K562 (cell line): ENCODE measurements at regions not wholly inside any gene's neighbourhood (a gene's known extent, or its start where the extent isn't known, plus 50 kb on each side); places are given as distances from the start of the nearest gene placed in this dataset.

Source experiments
- ATAC-seq: fragments of 200-7000 bp; cut with Tn5 transposase; 3 replicates; pipeline ENCODE4 v1.9.1; 2020; ENCODE audit warnings: moderate library complexity
- BruUV-seq: library from RNA; stranded (reverse); fragments of 400-500 nt; replicated peaks from 2 replicates; lab custom pipeline; 2021; lab: Mats Ljungman, UMichigan
- CTCF ChIA-PET: fragments of 300-600 bp; formaldehyde crosslinking; extraction: SDS; loops from one replicate; lab custom pipeline; 2021; ENCODE audit warnings: low intra/inter-chr PET ratio; lab: Yijun Ruan, JAX
- POLR2A ChIA-PET: fragments of 300-600, 350-650 bp; sonication (Branson Sonifier 250); formaldehyde crosslinking; extraction: SDS; loops from one replicate; lab custom pipeline; 2021; ENCODE audit warnings: antibody characterized with exemption, inconsistent platforms; lab: Yijun Ruan, JAX
- DNase-seq, 4 experiments: peaks; one replicate each; pipeline versions ENCODE4 v3.0.0 to v3.0.0-alpha.2; 2011 to 2018; ENCODE audit warnings: low spot score in 3 of 4, mixed read lengths in 3 of 4; ENCODE audit errors: extremely low read depth in 1 of 4
- FAIRE-seq: peaks from 2 replicates; lab custom pipeline; 2011; peaks lifted over from hg19 to GRCh38; lab: Jason Lieb, UNC
- H2AFZ ChIP-seq: 2 replicates; pipeline ENCODE4 v1.6.0; 2011; ENCODE audit warnings: low read depth, low read length, control low read depth, inconsistent platforms
- H3K27ac ChIP-seq: fragments of 200-600 bp; 3 replicates; pipeline ENCODE4 v1.8.0; 2011; ENCODE audit warnings: low read depth, mild to moderate bottlenecking, control low read depth, inconsistent platforms, low read length, moderate library complexity, mixed read lengths; ENCODE audit errors: extremely low read depth
- H3K27me3 ChIP-seq, 2 experiments: fragments of 300-600 bp in 1 of 2; 2 replicates in 1 of 2; 3 replicates in 1 of 2; pipeline versions ENCODE4 v1.6.0 to v1.8.0; 2011; ENCODE audit warnings: inconsistent platforms in 2 of 2, low read length in 2 of 2, mild to moderate bottlenecking in 1 of 2, mixed read lengths in 1 of 2, moderate library complexity in 1 of 2; ENCODE audit not compliant: control insufficient read depth in 2 of 2, insufficient read depth in 2 of 2
- H3K36me3 ChIP-seq: fragments of 300-600 bp; 3 replicates; pipeline ENCODE4 v1.8.0; 2011; ENCODE audit warnings: mild to moderate bottlenecking, low read length, inconsistent platforms; ENCODE audit not compliant: control insufficient read depth, insufficient read depth
- H3K4me1 ChIP-seq, 2 experiments: fragments of 200-600 bp in 1 of 2; replicated peaks in 1 of 2; 2 replicates in 1 of 2; 3 replicates in 1 of 2; pipeline versions ENCODE4 v1.5.1 to v1.8.0; 2011; ENCODE audit warnings: inconsistent platforms in 2 of 2, low read length in 2 of 2, mild to moderate bottlenecking in 1 of 2, mixed read lengths in 1 of 2, moderate library complexity in 1 of 2; ENCODE audit not compliant: control insufficient read depth in 2 of 2, insufficient read depth in 2 of 2
- H3K4me2 ChIP-seq: 2 replicates; pipeline ENCODE4 v1.6.1; 2011; ENCODE audit warnings: low read length, control low read depth, inconsistent platforms, mixed read lengths; ENCODE audit not compliant: insufficient read depth
- H3K4me3 ChIP-seq: fragments of 200-600 bp; sonication (generic), shearing (Covaris generic); 2 replicates; pipeline ENCODE4 v1.5.1; 2016; ENCODE audit warnings: control low read depth, inconsistent platforms
- H3K79me2 ChIP-seq: fragments of 200-600 bp; 3 replicates; pipeline ENCODE4 v1.8.0; 2011; ENCODE audit warnings: low read length, inconsistent platforms; ENCODE audit not compliant: control insufficient read depth, insufficient read depth
- H3K9ac ChIP-seq, 2 experiments: 2 replicates each; pipeline versions ENCODE4 v1.6.0 to v1.6.1; 2011; ENCODE audit warnings: low read depth in 2 of 2, low read length in 2 of 2, control low read depth in 1 of 2, inconsistent platforms in 1 of 2, mild to moderate bottlenecking in 1 of 2, mixed read lengths in 1 of 2; ENCODE audit not compliant: insufficient read depth in 1 of 2
- H3K9me1 ChIP-seq: one replicate; pipeline ENCODE4 v1.6.0; 2011; ENCODE audit warnings: inconsistent platforms, mild to moderate bottlenecking, low read length, moderate library complexity; ENCODE audit not compliant: control insufficient read depth, insufficient read depth
- H3K9me3 ChIP-seq: replicated peaks from 2 replicates; pipeline ENCODE4 v1.5.1; 2011; ENCODE audit warnings: low read depth, low read length, inconsistent platforms; ENCODE audit not compliant: control insufficient read depth, insufficient read depth
- H4K20me1 ChIP-seq: replicated peaks from 2 replicates; pipeline ENCODE4 v1.6.1; 2011; ENCODE audit warnings: low read length, inconsistent platforms, mixed read lengths; ENCODE audit not compliant: control insufficient read depth, insufficient read depth
- CEBPB ChIP-seq: fragments of 450-650 bp; IDR thresholded peaks from 2 replicates; pipeline ENCODE4 v1.6.1; 2016; ENCODE audit warnings: missing genetic modification characterization, missing compliant biosample characterization
- EZH2 ChIP-seq: IDR thresholded peaks from 2 replicates; pipeline ENCODE4 v1.6.1; 2012; ENCODE audit warnings: low read depth, mild to moderate bottlenecking, inconsistent platforms, low read length, borderline replicate concordance
- GTF2F1 ChIP-seq: IDR thresholded peaks from 2 replicates; pipeline ENCODE4 v1.6.1; 2011; ENCODE audit warnings: low read depth, low read length, improper control_type of control experiment
- HMGN3 ChIP-seq: IDR thresholded peaks from 2 replicates; pipeline ENCODE4 v1.6.1; 2011; ENCODE audit warnings: borderline replicate concordance, low read depth, mild to moderate bottlenecking, mixed read lengths, low read length; ENCODE audit not compliant: insufficient read length; ENCODE audit errors: extremely low read depth
- LARP7 ChIP-seq: fragments of 450-650 bp; IDR thresholded peaks from 2 replicates; pipeline ENCODE4 v1.6.1; 2016
- MEF2A ChIP-seq: IDR thresholded peaks from 2 replicates; pipeline ENCODE4 v1.6.1; 2011; ENCODE audit warnings: low read depth, mild to moderate bottlenecking, low read length, moderate library complexity; ENCODE audit not compliant: control insufficient read depth
- NONO ChIP-seq, 2 experiments: fragments of 200-400 bp in 1 of 2; fragments of 450-650 bp in 1 of 2; formaldehyde crosslinking in 1 of 2; IDR thresholded peaks; 2 replicates each; pipeline ENCODE4 v1.6.1; 2017; ENCODE audit warnings: low read depth in 2 of 2, mild to moderate bottlenecking in 2 of 2, moderate library complexity in 2 of 2, low read length in 1 of 2
- SRF ChIP-seq, 2 experiments: fragments of 250-450, 450-650 bp in 1 of 2; sonication (Bioruptor Pico) in 1 of 2; sonication (generic) in 1 of 2; formaldehyde crosslinking; IDR thresholded peaks; 2 replicates each; pipeline versions ENCODE4 v1.5.0 to v1.5.1; 2020 to 2022; ENCODE audit warnings: mild to moderate bottlenecking in 1 of 2, missing genetic modification reagents in 1 of 2
- TSC22D4 ChIP-seq: fragments of 450-650 bp; IDR thresholded peaks from 2 replicates; pipeline ENCODE4 v1.6.1; 2016; ENCODE audit warnings: missing genetic modification characterization, missing biosample characterization, control low read depth
- ZNF589 ChIP-seq: fragments of 200-800 bp; sonication (Bioruptor generic); IDR thresholded peaks from 2 replicates; pipeline ENCODE4 v1.6.1; 2016; ENCODE audit warnings: low read depth, missing genetic modification characterization, missing compliant biosample characterization
- ZNF655 ChIP-seq: fragments of 250-450 bp; sonication (Bioruptor Pico); IDR thresholded peaks from 2 replicates; pipeline ENCODE4 v1.5.0; 2021
- ZNF668 ChIP-seq: fragments of 250-450 bp; sonication (Bioruptor Pico); IDR thresholded peaks from 2 replicates; pipeline ENCODE4 v1.8.0; 2022; ENCODE audit warnings: mild to moderate bottlenecking, inconsistent platforms
- WGBS: fragments of 100-300 bp; shearing (Covaris generic); methylation state at CpG from one replicate; pipeline ENCODE4 v1.1.6; 2016; ENCODE audit warnings: low coverage, mixed read lengths; ENCODE audit not compliant: insufficient coverage; ENCODE audit errors: missing lambda C conversion rate; 5-methylcytosine and 5-hydroxymethylcytosine counted together
- in situ Hi-C: fragments of 300-500 bp; cut with MboI; formaldehyde crosslinking; loops from 4 replicates; pipeline ENCODE4 v1.15.0; 2018; ENCODE audit warnings: inconsistent platforms, mixed read lengths
- intact Hi-C: fragments of 100-400 bp; cut with micrococcal nuclease; formaldehyde crosslinking; loops from 2 replicates; pipeline ENCODE4 v1.14.2; 2022
- TF ChIP-seq, protein P1 (sequence below): sonication (generic); IDR thresholded peaks from 2 replicates; pipeline ENCODE4 v1.6.1; 2016
- TF ChIP-seq, protein P2 (sequence below): sonication (generic); formaldehyde crosslinking; IDR thresholded peaks from 2 replicates; pipeline ENCODE4 v1.9.0; 2022; ENCODE audit warnings: mild to moderate bottlenecking, missing genetic modification reagents
- TF ChIP-seq, protein P3 (sequence below): IDR thresholded peaks from 3 replicates; pipeline ENCODE4 v1.6.1; 2011; ENCODE audit warnings: borderline replicate concordance, mild to moderate bottlenecking; ENCODE audit not compliant: insufficient read length, insufficient read depth
- TF ChIP-seq, protein P4 (sequence below): fragments of 450-650 bp; IDR thresholded peaks from 2 replicates; pipeline ENCODE4 v1.6.1; 2014; ENCODE audit warnings: low read depth, mild to moderate bottlenecking, moderate library complexity, borderline replicate concordance

DNA sequence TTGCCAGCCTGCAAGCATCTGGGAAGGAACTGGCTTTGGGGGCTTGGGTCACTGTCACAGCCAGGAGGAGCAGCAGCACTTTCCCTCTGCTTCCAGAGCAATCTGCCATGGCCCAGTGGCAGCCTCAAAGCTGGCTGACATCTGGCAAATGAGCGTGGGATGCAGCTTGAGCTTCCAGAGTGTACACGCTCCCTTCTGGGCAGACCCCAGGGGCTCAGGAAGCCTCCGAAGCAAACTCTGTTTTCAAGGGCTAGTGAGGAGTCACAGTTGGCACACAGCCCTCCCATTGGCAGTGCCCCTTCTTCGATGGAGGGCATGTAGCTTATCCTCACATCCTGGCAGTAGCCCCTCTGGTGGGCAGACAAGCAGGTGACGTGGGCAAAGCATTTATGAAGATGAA lies 249.6 kb downstream of the ENGASE start:
- ChIA-PET POLR2A (no interaction called here), CTCF (no interaction called here)
- BruUV-seq, result no TSS peak
- TF ChIP-seq, protein P1, sequence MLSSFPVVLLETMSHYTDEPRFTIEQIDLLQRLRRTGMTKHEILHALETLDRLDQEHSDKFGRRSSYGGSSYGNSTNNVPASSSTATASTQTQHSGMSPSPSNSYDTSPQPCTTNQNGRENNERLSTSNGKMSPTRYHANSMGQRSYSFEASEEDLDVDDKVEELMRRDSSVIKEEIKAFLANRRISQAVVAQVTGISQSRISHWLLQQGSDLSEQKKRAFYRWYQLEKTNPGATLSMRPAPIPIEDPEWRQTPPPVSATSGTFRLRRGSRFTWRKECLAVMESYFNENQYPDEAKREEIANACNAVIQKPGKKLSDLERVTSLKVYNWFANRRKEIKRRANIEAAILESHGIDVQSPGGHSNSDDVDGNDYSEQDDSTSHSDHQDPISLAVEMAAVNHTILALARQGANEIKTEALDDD, result no peak
- TF ChIP-seq TSC22D4 (no peak), SRF (CRISPR knock-in tag; IDR thresholded peaks at IDR 0.05) (no peak), EZH2 (no peak), HMGN3 (no peak), ZNF589 (CRISPR knock-in tag) (no peak), GTF2F1 (no peak), MEF2A (no peak), ZNF655 (CRISPR knock-in tag) (no peak), LARP7 (no peak), CEBPB (no peak), NONO (IDR thresholded peaks at IDR 0.05; ENCODE audit: low read depth in 2 of 2, low read length in 1 of 2) (no peak), ZNF668 (no peak)
- TF ChIP-seq, protein P2, sequence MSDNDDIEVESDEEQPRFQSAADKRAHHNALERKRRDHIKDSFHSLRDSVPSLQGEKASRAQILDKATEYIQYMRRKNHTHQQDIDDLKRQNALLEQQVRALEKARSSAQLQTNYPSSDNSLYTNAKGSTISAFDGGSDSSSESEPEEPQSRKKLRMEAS (CRISPR knock-in tag), result no peak
- TF ChIP-seq, protein P3, sequence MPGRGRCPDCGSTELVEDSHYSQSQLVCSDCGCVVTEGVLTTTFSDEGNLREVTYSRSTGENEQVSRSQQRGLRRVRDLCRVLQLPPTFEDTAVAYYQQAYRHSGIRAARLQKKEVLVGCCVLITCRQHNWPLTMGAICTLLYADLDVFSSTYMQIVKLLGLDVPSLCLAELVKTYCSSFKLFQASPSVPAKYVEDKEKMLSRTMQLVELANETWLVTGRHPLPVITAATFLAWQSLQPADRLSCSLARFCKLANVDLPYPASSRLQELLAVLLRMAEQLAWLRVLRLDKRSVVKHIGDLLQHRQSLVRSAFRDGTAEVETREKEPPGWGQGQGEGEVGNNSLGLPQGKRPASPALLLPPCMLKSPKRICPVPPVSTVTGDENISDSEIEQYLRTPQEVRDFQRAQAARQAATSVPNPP, result no peak
- TF ChIP-seq, protein P4, sequence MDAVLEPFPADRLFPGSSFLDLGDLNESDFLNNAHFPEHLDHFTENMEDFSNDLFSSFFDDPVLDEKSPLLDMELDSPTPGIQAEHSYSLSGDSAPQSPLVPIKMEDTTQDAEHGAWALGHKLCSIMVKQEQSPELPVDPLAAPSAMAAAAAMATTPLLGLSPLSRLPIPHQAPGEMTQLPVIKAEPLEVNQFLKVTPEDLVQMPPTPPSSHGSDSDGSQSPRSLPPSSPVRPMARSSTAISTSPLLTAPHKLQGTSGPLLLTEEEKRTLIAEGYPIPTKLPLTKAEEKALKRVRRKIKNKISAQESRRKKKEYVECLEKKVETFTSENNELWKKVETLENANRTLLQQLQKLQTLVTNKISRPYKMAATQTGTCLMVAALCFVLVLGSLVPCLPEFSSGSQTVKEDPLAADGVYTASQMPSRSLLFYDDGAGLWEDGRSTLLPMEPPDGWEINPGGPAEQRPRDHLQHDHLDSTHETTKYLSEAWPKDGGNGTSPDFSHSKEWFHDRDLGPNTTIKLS, result no peak

More for the DNA sequence above, 249.6 kb downstream of the ENGASE start:
- no peak overlapping the region for H3K4me2 ChIP-seq
- intact Hi-C loops (no loop called here), in situ Hi-C loops (no loop called here)
- DNase-seq (no peak), ATAC-seq (no peak), FAIRE-seq (no peak)
- H3K9me3 ChIP-seq, result no peaks in the 10 kb centered on the region
- H3K9me1 ChIP-seq, result no peaks in the 10 kb centered on the region
- 0% methylated on average over 5 of the region's 5 CpGs for WGBS
- H3K27me3 ChIP-seq, result peaks cover 0 to 28% of the 10 kb centered on the region in 2 experiments; a peak in 2 of 5 replicates
- H4K20me1 ChIP-seq, result peaks cover 15% of the 10 kb centered on the region; the same call in 1 of the 2 replicates
- no peak overlapping the region for H3K4me3 ChIP-seq
- no peaks in the 10 kb centered on the region for H3K4me1 ChIP-seq
- H3K36me3 ChIP-seq, result no peaks in the 10 kb centered on the region
- no peak overlapping the region for H3K9ac ChIP-seq
- no peaks in the 10 kb centered on the region for H3K79me2 ChIP-seq
- H3K27ac ChIP-seq, result no peak overlapping the region
- no peak overlapping the region for H2AFZ ChIP-seq
